GM21717 (cell line): ENCODE measurements at regions not wholly inside any gene's neighbourhood (a gene's known extent, or its start where the extent isn't known, plus 50 kb on each side); places are given as distances from the start of the nearest gene placed in this dataset.

Experiments used
- ATAC-seq: cut with Tn5 transposase; IDR thresholded peaks from one replicate; pipeline ENCODE4 v1.9.1; 2021; ENCODE audit warnings: mild to moderate bottlenecking, moderate library complexity; ENCODE audit not compliant: unreplicated experiment

GRCh38 chr2:180662941-180663471, 317.4 kb upstream of the UBE2E3 start:
- ATAC-seq = peak; percentile 58

- ATAC-seq = no peak
Measured at GRCh38 chr2:180662521-180662920, 317.9 kb upstream of the UBE2E3 start.

GRCh38 chr2:180661686-180662030, 318.7 kb upstream of the UBE2E3 start:
- no peak for ATAC-seq

DNA sequence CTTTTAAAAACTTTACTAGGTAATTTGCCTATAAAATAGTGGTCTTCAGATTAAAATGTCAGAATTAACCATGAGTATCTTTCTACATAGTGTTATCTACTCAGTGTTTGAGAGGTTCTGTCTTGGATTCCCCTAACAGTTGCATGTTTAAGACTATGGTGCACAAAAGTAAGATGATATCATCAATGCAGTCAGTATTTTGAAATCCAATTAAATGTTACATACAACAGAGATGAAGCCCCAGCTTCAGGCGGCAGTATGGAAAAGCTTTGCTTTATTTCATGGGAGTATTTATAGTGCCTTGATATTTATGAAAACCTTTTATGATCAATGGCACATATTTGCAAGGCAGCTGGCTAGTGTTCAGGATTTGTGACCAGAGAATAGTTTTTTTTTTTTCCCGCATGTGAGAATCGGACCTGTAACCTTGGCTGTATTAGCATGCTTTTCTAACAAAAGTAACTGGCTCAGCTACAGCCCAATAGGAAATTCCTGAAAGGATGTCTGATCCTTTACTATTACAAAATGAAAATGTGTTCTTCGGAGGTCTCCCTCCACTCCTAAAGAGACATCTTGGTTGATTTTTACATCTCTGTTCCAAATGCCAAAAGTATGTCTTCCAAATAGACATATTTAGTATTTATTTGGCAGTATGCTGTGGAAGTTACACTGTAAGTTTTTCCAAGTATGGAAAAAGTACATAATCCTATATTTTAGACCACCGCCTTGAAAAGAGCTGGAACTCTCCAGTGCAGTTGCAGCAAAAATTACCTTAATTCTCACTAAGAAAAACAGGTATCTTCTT, 319.3 kb upstream of the UBE2E3 start:
- no peak for ATAC-seq

DNA sequence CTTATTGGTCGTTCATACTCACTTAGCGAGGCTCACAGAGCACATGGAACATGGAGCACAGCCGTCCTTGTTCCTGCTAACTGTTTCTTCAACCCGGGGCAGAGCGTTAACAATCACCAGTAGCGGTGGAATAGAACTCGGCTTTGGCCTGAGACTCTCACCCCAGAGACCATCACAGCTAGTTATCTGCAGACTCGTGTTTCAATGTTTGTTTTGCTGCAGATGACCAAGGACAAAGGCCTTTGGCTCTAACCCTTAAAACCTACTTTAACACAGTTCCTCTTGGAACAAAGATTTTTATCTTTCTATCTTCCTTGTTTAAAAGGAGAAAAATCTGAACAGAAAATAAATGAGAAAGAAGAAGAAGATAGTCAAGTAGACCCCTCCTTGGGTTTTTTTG, 320.2 kb upstream of the UBE2E3 start:
- no peak for ATAC-seq

- ATAC-seq = no peak
Measured at GRCh38 chr2:180657054-180657453, 323.4 kb upstream of the UBE2E3 start.

DNA sequence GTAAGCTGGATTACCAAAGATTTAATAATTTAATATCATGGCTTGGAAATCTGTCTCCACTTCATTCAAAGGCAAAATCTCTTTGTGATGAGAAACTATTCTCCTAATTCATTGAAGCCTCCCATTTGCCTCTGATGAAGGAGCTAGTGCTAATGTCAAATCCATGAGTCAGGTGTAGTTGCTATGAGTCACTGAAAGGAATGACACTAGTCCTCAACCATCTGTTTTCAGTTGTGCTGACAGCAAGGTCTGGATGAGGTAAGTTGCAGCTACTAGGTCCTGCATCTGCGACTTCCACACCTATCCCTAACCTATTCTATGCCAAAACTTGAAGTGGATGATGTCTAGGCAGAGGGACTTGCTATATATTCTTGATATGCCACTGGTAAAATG, 324.0 kb upstream of the UBE2E3 start:
- ATAC-seq = no peak

- ATAC-seq = no peak
Measured at GRCh38 chr2:180655842-180656454, 324.5 kb upstream of the UBE2E3 start.

- ATAC-seq = no peak
Measured at GRCh38 chr2:180655393-180655792, 325.0 kb upstream of the UBE2E3 start.

DNA sequence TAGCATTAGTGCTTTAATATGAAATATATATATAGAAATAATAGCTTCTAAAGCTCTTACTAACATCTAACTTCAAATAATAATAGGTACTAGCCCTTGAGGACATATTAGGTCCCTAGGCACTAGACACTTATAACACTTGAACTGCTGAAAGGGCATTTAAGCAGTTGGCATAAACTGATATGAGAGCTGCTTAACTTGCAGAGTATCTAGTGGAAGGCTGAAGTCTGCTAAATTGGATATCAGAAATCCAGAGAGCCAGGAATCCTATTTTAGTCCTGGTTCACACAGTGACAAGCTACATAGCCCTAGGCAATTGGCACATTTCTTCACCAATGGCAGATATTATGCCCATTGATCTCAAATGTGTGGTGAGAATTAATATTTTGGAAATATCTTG, 326.9 kb upstream of the UBE2E3 start:
- ATAC-seq = no peak

DNA sequence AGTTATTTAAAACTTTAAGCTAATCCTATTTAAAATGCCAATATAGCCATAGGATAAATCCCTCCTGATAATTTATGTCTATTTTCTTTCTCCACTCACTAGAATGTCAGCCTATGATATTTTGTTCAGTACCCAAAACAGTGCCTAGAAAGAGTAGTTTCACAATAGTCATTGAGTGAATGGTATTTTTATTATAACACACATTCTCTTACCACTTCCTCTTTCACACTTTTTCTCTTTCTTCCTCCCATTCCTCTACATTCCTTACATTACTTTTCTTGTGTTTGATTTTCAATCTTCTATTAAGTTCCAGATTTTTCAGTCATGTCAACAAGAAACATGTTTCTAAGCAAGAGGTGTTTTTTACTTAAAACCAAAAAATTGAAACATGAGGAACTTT, 327.6 kb upstream of the UBE2E3 start:
- no peak for ATAC-seq

- no peak for ATAC-seq
Measured at GRCh38 chr2:180651596-180651995, 328.8 kb upstream of the UBE2E3 start.

DNA sequence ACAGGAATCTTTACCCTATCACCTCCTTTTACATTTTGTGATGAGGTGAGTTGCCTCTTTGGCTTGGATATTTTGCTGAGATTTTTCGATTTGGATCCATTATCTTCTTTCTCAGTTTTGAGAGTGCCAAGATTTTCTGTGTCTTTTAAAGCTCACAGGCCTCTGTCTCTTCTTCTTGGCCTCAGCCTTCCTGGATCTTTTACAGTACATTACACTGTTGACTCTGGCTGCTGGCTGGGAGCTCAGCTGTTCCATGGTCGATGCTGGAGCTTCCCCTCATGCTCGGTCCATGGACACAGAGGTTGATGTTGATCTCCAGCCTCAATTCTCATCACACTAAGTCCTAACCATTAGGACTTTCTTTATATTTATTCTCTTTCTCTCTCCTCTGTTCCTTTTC, 332.8 kb upstream of the UBE2E3 start:
- no peak for ATAC-seq

DNA sequence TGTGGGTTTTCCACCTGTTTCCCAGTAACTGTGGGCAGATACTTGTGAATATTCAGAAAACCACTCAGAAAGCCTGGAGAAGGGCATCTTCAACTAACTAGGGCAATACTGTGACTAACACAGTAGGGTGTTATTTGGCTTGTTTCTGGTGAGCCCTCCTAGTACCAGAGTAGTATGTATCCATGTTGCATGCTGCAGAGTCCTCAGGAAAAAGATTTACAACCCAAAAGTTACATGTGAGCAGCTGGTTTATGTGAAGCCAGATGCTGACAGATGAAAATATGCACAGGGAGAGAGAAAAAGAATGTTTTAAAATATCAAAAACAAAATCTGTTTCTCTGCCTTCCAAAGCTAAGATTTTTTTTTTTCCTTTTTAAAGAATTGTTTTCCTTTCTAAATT, 333.2 kb upstream of the UBE2E3 start:
- no peak for ATAC-seq

GRCh38 chr2:180646756-180647155, 333.6 kb upstream of the UBE2E3 start:
- ATAC-seq = no peak

- ATAC-seq = no peak
Measured at GRCh38 chr2:180644709-180645108, 335.7 kb upstream of the UBE2E3 start.

DNA sequence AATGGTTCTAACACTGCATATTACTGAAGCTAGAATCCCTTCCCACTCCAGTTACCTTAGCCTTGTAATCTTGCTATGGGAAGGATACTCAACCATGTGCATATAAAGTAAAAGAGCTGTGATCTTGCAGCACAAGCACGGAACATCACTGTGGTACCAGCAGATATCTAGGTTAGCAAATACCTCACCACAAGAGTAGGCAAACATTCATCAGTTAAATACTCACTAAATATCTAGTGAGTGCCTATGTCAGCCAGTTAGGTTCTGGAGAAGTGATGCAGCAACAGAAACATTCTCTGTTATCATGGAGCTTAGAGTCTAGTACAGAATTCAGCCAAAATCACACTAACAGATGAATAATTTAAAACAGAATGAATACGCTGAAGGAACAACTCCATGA, 349.6 kb upstream of the UBE2E3 start:
- ATAC-seq = no peak

DNA sequence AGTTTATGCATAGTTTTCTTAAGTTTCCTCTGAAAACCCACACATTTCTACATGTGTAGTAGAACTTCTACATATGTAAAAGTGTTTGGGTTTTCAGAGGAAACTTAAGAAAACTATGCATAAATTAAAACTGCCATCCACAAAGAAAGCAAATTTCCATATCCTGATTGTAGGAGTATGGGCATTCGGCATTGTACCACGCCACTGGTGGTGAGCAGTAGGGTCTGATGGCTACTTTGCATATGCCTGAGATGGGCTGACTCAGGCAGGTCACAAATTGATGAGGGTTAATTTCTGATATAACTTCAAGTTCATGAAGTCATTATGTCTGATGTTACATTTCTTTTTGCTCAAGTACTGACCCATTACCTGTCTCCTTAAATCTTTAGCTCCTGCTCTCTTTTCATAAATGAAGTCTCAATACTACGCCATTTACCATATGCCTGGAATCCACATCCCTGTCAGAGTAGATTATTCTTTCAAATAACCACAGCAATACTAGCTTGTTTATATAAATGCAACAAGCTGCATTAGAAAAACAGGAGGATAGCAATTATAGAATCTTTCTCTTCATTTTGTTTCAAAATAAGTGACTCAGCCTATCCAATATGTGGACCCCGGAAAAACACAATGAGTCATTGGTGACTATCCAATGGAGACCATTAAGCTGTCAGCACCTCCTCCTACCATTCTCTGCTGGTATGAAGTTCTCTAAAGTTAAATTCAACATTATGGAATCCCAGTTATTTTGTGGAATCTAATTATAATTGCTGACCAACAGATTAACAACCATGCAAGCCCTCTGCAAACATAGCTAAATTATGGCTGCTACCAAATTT, 355.2 kb upstream of the UBE2E3 start:
- no peak for ATAC-seq

DNA sequence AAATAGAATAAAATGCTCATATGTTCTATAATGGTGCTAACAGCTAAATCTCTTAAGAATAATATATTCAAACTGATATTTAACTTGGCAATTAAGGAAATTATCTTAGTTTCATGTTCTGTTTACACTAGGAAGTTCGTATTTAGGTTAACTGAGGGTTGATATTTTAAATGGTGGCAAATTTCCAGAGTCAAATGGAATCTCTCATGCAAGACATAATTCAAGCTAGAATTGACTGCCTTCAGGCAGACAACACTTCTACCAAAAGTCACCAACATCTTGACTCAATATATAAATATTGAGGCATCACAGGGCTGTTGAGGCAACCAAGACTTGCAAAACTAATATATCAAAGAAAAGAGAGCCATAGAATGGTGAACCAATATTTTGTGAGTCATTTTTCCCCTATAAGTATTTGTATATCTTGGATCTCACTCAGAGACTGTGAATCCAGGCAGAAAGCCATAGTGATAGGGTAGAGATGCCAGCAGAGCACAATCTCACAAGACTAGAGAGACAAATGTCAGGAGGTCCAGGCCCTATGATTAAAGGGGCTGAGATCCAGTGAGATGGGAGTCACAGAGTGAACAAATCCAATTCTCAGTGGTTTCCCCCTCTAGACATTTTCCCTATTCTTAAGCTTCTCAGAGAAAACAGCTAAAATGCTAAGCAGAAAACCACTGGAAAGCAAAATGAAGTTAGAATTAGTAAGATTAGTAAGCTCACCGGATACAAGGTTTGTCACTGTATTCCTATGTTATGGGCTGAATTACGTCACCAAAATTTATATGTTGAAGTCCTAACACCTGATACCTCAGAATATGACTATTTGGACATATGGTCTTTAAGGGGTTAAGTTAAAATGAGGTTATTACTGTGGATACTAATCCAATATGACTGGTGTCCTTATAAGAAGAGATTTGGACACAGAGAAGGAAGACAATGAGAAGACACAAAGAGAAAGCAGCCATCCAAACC, 358.2 kb upstream of the UBE2E3 start:
- ATAC-seq = no peak

DNA sequence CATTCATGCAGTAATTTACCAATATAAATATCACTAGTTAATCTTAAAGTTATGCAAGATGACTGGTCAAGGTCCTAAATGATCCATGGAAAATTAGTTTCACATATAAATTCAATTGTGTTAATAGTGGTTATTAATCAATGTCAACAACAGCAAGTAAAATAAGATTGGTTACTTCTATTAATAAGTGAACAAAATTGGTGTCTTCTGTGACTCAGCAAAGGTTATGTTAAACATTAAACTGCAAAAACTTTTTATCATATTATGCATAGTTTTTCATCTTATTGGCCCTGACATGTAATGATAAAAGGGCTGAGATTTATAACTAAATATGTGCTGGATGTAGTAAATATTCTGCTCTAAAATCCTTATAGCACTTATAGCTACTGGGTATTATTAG, 359.0 kb upstream of the UBE2E3 start:
- no peak for ATAC-seq

DNA sequence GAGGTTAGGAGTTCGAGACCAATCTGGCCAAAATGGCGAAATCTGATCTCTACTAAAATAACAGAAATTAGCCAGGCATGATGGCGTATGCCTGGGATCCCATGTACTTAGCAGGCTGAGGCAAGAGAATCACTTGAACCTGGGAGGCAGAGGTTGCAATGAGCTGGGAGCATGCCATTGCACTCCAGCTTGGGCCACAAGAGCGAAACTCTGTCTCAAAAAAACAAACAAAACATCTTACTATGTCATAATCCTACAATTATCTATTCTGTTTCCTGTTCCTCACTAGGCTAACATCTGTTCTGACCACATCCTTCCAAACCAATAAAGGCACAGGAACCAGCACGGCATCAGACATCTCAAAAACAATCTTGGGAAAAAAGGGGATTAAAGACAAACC, 361.8 kb upstream of the UBE2E3 start:
- no peak for ATAC-seq
